GM23248 (cell line): ENCODE measurements at regions not wholly inside any gene's neighbourhood (a gene's known extent, or its start where the extent isn't known, plus 50 kb on each side); places are given as distances from the start of the nearest gene placed in this dataset.

Experiments used
- DNase-seq: peaks from one replicate; pipeline ENCODE4 v3.0.0-alpha.2; 2015
- H2AFZ ChIP-seq: fragments of 200-600 bp; sonication (generic); 2 replicates; pipeline ENCODE4 v1.6.1; 2016; ENCODE audit warnings: antibody characterized with exemption
- H3F3A ChIP-seq: fragments of 200-600 bp; sonication (generic); 2 replicates; pipeline ENCODE4 v1.6.1; 2016; ENCODE audit warnings: mild to moderate bottlenecking, antibody characterized with exemption, mixed run types; ENCODE audit not compliant: insufficient read depth
- H3K27ac ChIP-seq: fragments of 200-600 bp; sonication (generic); 2 replicates; pipeline ENCODE4 v1.5.1; 2016; ENCODE audit warnings: mild to moderate bottlenecking
- H3K27me3 ChIP-seq: fragments of 200-600 bp; sonication (generic); replicated peaks from 2 replicates; pipeline ENCODE4 v1.6.1; 2016; ENCODE audit warnings: mild to moderate bottlenecking; ENCODE audit not compliant: insufficient read depth
- H3K36me3 ChIP-seq: fragments of 200-600 bp; sonication (generic); 2 replicates; pipeline ENCODE4 v1.6.1; 2016; ENCODE audit warnings: low read depth, mild to moderate bottlenecking
- H3K4me1 ChIP-seq: fragments of 200-600 bp; sonication (generic); 2 replicates; pipeline ENCODE4 v1.6.1; 2016; ENCODE audit warnings: mild to moderate bottlenecking; ENCODE audit not compliant: insufficient read depth
- H3K4me2 ChIP-seq: fragments of 200-600 bp; sonication (generic); one replicate; pipeline ENCODE4 v1.6.1; 2016; ENCODE audit warnings: mild to moderate bottlenecking; ENCODE audit not compliant: unreplicated experiment
- H3K4me3 ChIP-seq: fragments of 200-600 bp; sonication (generic); 2 replicates; pipeline ENCODE4 v1.5.1; 2016; ENCODE audit warnings: mild to moderate bottlenecking
- H3K79me2 ChIP-seq: fragments of 200-600 bp; sonication (generic); 2 replicates; pipeline ENCODE4 v1.6.1; 2016; ENCODE audit warnings: mild to moderate bottlenecking; ENCODE audit not compliant: insufficient read depth
- H3K9ac ChIP-seq: fragments of 200-600 bp; sonication (generic); 2 replicates; pipeline ENCODE4 v1.6.1; 2016; ENCODE audit warnings: mild to moderate bottlenecking
- H3K9me2 ChIP-seq: fragments of 200-600 bp; sonication (generic); 2 replicates; pipeline ENCODE4 v1.6.1; 2016; ENCODE audit warnings: mixed run types, mild to moderate bottlenecking, moderate library complexity; ENCODE audit not compliant: insufficient read depth
- H3K9me3 ChIP-seq: fragments of 200-600 bp; sonication (generic); one replicate; pipeline ENCODE4 v1.6.1; 2017; ENCODE audit warnings: low read depth
- H4K20me1 ChIP-seq: fragments of 200-600 bp; sonication (generic); 2 replicates; pipeline ENCODE4 v1.6.0; 2016; ENCODE audit not compliant: insufficient read depth
- EZH2 ChIP-seq: fragments of 200-600 bp; sonication (generic); IDR thresholded peaks from 2 replicates; pipeline ENCODE4 v1.6.1; 2018; ENCODE audit warnings: antibody characterized with exemption, mild to moderate bottlenecking; ENCODE audit not compliant: insufficient read depth, poor library complexity, severe bottlenecking
- EZH2phosphoT487 ChIP-seq: fragments of 200-600 bp; sonication (generic); IDR thresholded peaks from 2 replicates; pipeline ENCODE4 v1.6.1; 2018; ENCODE audit warnings: antibody characterized with exemption, moderate library complexity, mild to moderate bottlenecking, low read depth; ENCODE audit not compliant: insufficient read depth
- WGBS, 2 experiments: methylation state at CpG; one replicate each; pipeline ENCODE4 v1.1.6; 2015 to 2017; ENCODE audit warnings: low lambda C conversion rate in 2 of 2, low coverage in 1 of 2; ENCODE audit errors: missing lambda C conversion rate in 2 of 2; 5-methylcytosine and 5-hydroxymethylcytosine counted together
- in situ Hi-C: fragments of 300-500 bp; cut with MboI; formaldehyde crosslinking; loops from 2 replicates; pipeline ENCODE4 v1.15.0; 2020

- WGBS, 2 experiments = 0 to 6% methylated on average over 1 of the region's 1 CpG
- Histone ChIP-seq H3K36me3 (no peaks in the 10 kb centered on the region), H2AFZ (no peak overlapping the region), H3K9me2 (no peaks in the 10 kb centered on the region), H3K9me3 (no peaks in the 10 kb centered on the region), H3K9ac (no peak overlapping the region), H3K4me1 (no peaks in the 10 kb centered on the region), H3K27me3 (no peaks in the 10 kb centered on the region), H3K27ac (no peak overlapping the region), H3K4me2 (no peak overlapping the region), H3F3A (no peaks in the 10 kb centered on the region), H3K79me2 (no peaks in the 10 kb centered on the region), H3K4me3 (no peak overlapping the region), H4K20me1 (no peaks in the 10 kb centered on the region)
- no peak for TF ChIP-seq EZH2phosphoT487
- TF ChIP-seq EZH2 = no peak
- DNase-seq = no peak
- in situ Hi-C loops = no loop called here
Measured at GRCh38 chr5:116663081-116663480, 88.5 kb upstream of the SEMA6A start.

DNA sequence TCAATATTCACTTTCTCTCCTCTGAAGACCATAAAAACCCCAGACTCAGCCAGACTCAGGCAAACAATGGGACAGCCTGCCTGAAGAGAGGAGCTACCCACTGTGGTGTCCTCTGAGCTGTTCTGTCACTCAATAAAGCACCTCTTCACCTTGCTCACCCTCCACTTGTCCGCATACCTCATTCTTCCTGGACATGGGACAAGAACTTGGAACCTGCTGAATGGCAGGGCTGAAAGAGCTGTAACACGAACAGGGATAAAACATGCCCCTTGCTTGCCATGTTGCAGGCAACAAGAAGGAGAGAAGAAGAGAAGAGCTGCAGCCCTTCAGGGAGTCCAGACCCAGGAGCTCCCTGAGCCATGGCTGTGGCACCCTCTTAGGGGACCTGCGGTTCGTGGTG lies 86.8 kb upstream of the SEMA6A start:
- Histone ChIP-seq H3K4me2 (no peak overlapping the region), H3K9me3 (no peaks in the 10 kb centered on the region), H4K20me1 (no peaks in the 10 kb centered on the region), H3K27ac (no peak overlapping the region), H3K36me3 (no peaks in the 10 kb centered on the region), H3K4me3 (no peak overlapping the region), H3F3A (no peaks in the 10 kb centered on the region), H3K27me3 (no peaks in the 10 kb centered on the region), H2AFZ (no peak overlapping the region), H3K79me2 (no peaks in the 10 kb centered on the region), H3K9me2 (no peaks in the 10 kb centered on the region), H3K4me1 (no peaks in the 10 kb centered on the region), H3K9ac (no peak overlapping the region)
- DNase-seq = no peak
- WGBS, 2 experiments = 31 to 43% methylated on average over 4 of the region's 4 CpGs
- in situ Hi-C loops = no loop called here
- no peak for TF ChIP-seq EZH2phosphoT487
- TF ChIP-seq EZH2 = no peak

DNA sequence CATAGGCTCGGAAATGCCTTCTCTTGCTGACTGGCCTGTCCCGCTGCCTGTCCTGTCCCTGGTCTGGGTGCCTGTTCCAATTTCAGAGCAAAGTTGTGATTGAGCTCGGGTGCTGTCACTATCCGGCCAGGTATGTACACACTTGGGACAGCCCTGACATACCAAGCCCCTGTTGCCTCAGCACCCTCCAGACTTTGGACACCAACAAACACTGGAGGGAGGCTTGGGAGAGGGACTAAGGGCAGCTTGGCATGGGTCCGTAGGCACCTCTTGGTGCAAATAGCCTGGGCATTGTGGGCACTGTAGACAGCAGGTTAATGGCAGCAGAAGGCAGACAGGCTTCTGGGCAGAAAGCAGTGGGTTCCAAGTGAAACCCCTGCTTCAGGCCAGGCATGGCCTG lies 86.3 kb upstream of the SEMA6A start:
- in situ Hi-C loops = no loop called here
- H3K9ac ChIP-seq = no peak overlapping the region
- no peaks in the 10 kb centered on the region for H3K4me1 ChIP-seq
- 33 to 35% methylated on average over 5 of the region's 5 CpGs for WGBS, 2 experiments
- H3K9me3 ChIP-seq = no peaks in the 10 kb centered on the region
- no peak for DNase-seq
- H3K27ac ChIP-seq = no peak overlapping the region
- no peaks in the 10 kb centered on the region for H3F3A ChIP-seq
- H3K36me3 ChIP-seq = no peaks in the 10 kb centered on the region
- H3K4me2 ChIP-seq = no peak overlapping the region
- H3K4me3 ChIP-seq = no peak overlapping the region
- TF ChIP-seq EZH2phosphoT487 (no peak), EZH2 (no peak)
- no peaks in the 10 kb centered on the region for H3K79me2 ChIP-seq
- H4K20me1 ChIP-seq = no peaks in the 10 kb centered on the region
- no peaks in the 10 kb centered on the region for H3K27me3 ChIP-seq
- no peak overlapping the region for H2AFZ ChIP-seq
- no peaks in the 10 kb centered on the region for H3K9me2 ChIP-seq

- Histone ChIP-seq H3K79me2 (no peaks in the 10 kb centered on the region), H3K9me3 (no peaks in the 10 kb centered on the region), H3K27me3 (no peaks in the 10 kb centered on the region), H3K4me3 (no peak overlapping the region), H3F3A (no peaks in the 10 kb centered on the region), H4K20me1 (no peaks in the 10 kb centered on the region), H2AFZ (no peak overlapping the region), H3K9ac (no peak overlapping the region), H3K36me3 (no peaks in the 10 kb centered on the region), H3K27ac (no peak overlapping the region), H3K9me2 (no peaks in the 10 kb centered on the region), H3K4me2 (no peak overlapping the region), H3K4me1 (no peaks in the 10 kb centered on the region)
- in situ Hi-C loops = no loop called here
- DNase-seq = no peak
- WGBS, 2 experiments = 62 to 82% methylated on average over 1 of the region's 1 CpG
- no peak for TF ChIP-seq EZH2
- no peak for TF ChIP-seq EZH2phosphoT487
Measured at GRCh38 chr5:116658830-116659229, 84.2 kb upstream of the SEMA6A start.

- H3K4me1 ChIP-seq = no peaks in the 10 kb centered on the region
- no peak for DNase-seq
- no peaks in the 10 kb centered on the region for H3K9me2 ChIP-seq
- no peak overlapping the region for H3K4me2 ChIP-seq
- in situ Hi-C loops = no loop called here
- no peaks in the 10 kb centered on the region for H3K27me3 ChIP-seq
- H2AFZ ChIP-seq = no peak overlapping the region
- no peak overlapping the region for H3K27ac ChIP-seq
- TF ChIP-seq EZH2 = no peak
- TF ChIP-seq EZH2phosphoT487 = no peak
- no peaks in the 10 kb centered on the region for H3F3A ChIP-seq
- no peaks in the 10 kb centered on the region for H3K9me3 ChIP-seq
- no peak overlapping the region for H3K4me3 ChIP-seq
- H3K9ac ChIP-seq = no peak overlapping the region
- no peaks in the 10 kb centered on the region for H3K36me3 ChIP-seq
- H3K79me2 ChIP-seq = no peaks in the 10 kb centered on the region
- no peaks in the 10 kb centered on the region for H4K20me1 ChIP-seq
Measured at GRCh38 chr5:116658141-116658540, 83.5 kb upstream of the SEMA6A start.
